H9 (cell line): ENCODE measurements at regions not wholly inside any gene's neighbourhood (a gene's known extent, or its start where the extent isn't known, plus 50 kb on each side); places are given as distances from the start of the nearest gene placed in this dataset.

Experiments used
- DNase-seq: peaks from one replicate; pipeline ENCODE4 v3.0.0-alpha.2; 2017
- H2AFZ ChIP-seq: one replicate; pipeline ENCODE4 v1.6.1; 2013; ENCODE audit warnings: mild to moderate bottlenecking, low read length, control low read depth, moderate library complexity
- H2AK5ac ChIP-seq: 2 replicates; pipeline ENCODE4 v1.6.1; 2013; ENCODE audit warnings: low read length, control low read depth, mixed read lengths; ENCODE audit not compliant: insufficient read length
- H2BK120ac ChIP-seq: one replicate; pipeline ENCODE4 v1.6.1; 2013; ENCODE audit warnings: low read depth, mild to moderate bottlenecking, low read length, control low read depth, inconsistent platforms; ENCODE audit not compliant: poor library complexity, severe bottlenecking
- H2BK12ac ChIP-seq: 2 replicates; pipeline ENCODE4 v1.6.1; 2013; ENCODE audit warnings: low read length, control low read depth, mixed read lengths, low read depth; ENCODE audit not compliant: insufficient read length
- H2BK15ac ChIP-seq: 2 replicates; pipeline ENCODE4 v1.6.1; 2013; ENCODE audit warnings: low read depth, low read length, control low read depth
- H2BK20ac ChIP-seq: one replicate; pipeline ENCODE4 v1.6.1; 2013; ENCODE audit warnings: low read depth, mild to moderate bottlenecking, low read length, control low read depth, inconsistent platforms; ENCODE audit not compliant: poor library complexity, severe bottlenecking
- H2BK5ac ChIP-seq: 2 replicates; pipeline ENCODE4 v1.6.1; 2013; ENCODE audit warnings: low read length, control low read depth, mixed read lengths; ENCODE audit not compliant: insufficient read length
- H3K14ac ChIP-seq: 2 replicates; pipeline ENCODE4 v1.6.1; 2013; ENCODE audit warnings: low read length, control low read depth; ENCODE audit not compliant: insufficient read depth
- H3K18ac ChIP-seq: 2 replicates; pipeline ENCODE4 v1.6.1; 2013; ENCODE audit warnings: low read depth, mild to moderate bottlenecking, mixed read lengths, low read length, control low read depth; ENCODE audit not compliant: insufficient read length
- H3K23ac ChIP-seq: 2 replicates; pipeline ENCODE4 v1.6.1; 2013; ENCODE audit warnings: low read length, control low read depth, mixed read lengths, low read depth; ENCODE audit not compliant: insufficient read length
- H3K23me2 ChIP-seq: 2 replicates; pipeline ENCODE4 v1.6.1; 2013; ENCODE audit warnings: low read depth, mild to moderate bottlenecking, mixed read lengths, low read length, control low read depth; ENCODE audit not compliant: insufficient read length, poor library complexity, severe bottlenecking
- H3K27ac ChIP-seq: 2 replicates; pipeline ENCODE4 v1.5.1; 2013; ENCODE audit warnings: low read length, control low read depth, mixed read lengths, low read depth; ENCODE audit not compliant: insufficient read length
- H3K27me3 ChIP-seq: 2 replicates; pipeline ENCODE4 v1.6.1; 2013; ENCODE audit warnings: low read length, control low read depth, inconsistent platforms; ENCODE audit not compliant: insufficient read depth
- H3K4ac ChIP-seq: 2 replicates; pipeline ENCODE4 v1.6.1; 2013; ENCODE audit warnings: low read depth, mild to moderate bottlenecking, control low read depth, inconsistent platforms, low read length, moderate library complexity
- H3K4me1 ChIP-seq: 2 replicates; pipeline ENCODE4 v1.6.1; 2013; ENCODE audit warnings: low read length, control low read depth, inconsistent platforms; ENCODE audit not compliant: insufficient read depth
- H3K4me2 ChIP-seq: 2 replicates; pipeline ENCODE4 v1.6.1; 2013; ENCODE audit warnings: low read length, control low read depth, mixed read lengths; ENCODE audit not compliant: insufficient read length, insufficient read depth
- H3K56ac ChIP-seq: 2 replicates; pipeline ENCODE4 v1.6.1; 2013; ENCODE audit warnings: low read depth, mild to moderate bottlenecking, mixed read lengths, low read length, control low read depth; ENCODE audit not compliant: insufficient read length
- H3K79me1 ChIP-seq: 2 replicates; pipeline ENCODE4 v1.6.1; 2013; ENCODE audit warnings: low read depth, mild to moderate bottlenecking, moderate library complexity, low read length, control low read depth, inconsistent platforms; ENCODE audit not compliant: insufficient read depth, poor library complexity, severe bottlenecking
- H3K79me2 ChIP-seq: 2 replicates; pipeline ENCODE4 v1.6.1; 2013; ENCODE audit warnings: low read length, control low read depth, inconsistent platforms; ENCODE audit not compliant: insufficient read depth
- H3K9ac ChIP-seq: 2 replicates; pipeline ENCODE4 v1.6.1; 2013; ENCODE audit warnings: low read length, control low read depth, mixed read lengths; ENCODE audit not compliant: insufficient read length; ENCODE audit errors: extremely low read depth
- H3K9me3 ChIP-seq: one replicate; pipeline ENCODE4 v1.6.1; 2013; ENCODE audit warnings: low read depth, low read length, inconsistent platforms; ENCODE audit not compliant: control insufficient read depth
- H3T11ph ChIP-seq: one replicate; pipeline ENCODE4 v1.6.1; 2013; ENCODE audit warnings: mild to moderate bottlenecking, low read length, control low read depth, inconsistent platforms
- H4K20me1 ChIP-seq: one replicate; pipeline ENCODE4 v1.6.1; 2013; ENCODE audit not compliant: control insufficient read depth, insufficient read length, insufficient read depth
- H4K5ac ChIP-seq: 2 replicates; pipeline ENCODE4 v1.6.1; 2013; ENCODE audit warnings: low read depth, mild to moderate bottlenecking, mixed read lengths, low read length, control low read depth; ENCODE audit not compliant: insufficient read length
- H4K8ac ChIP-seq: replicated peaks from 2 replicates; pipeline ENCODE4 v1.6.1; 2013; ENCODE audit warnings: low read length, control low read depth, mixed read lengths, low read depth; ENCODE audit not compliant: insufficient read length
- H4K91ac ChIP-seq: 2 replicates; pipeline ENCODE4 v1.6.1; 2013; ENCODE audit warnings: low read depth, mild to moderate bottlenecking, moderate library complexity, mixed read lengths, low read length, control low read depth; ENCODE audit not compliant: insufficient read length
- H3K27ac Mint-ChIP-seq, 3 experiments: 2 replicates in 2 of 3; 3 replicates in 1 of 3; pipeline ENCODE4 v1.8.0; 2020 to 2021; ENCODE audit warnings: mixed read lengths in 3 of 3, mild to moderate bottlenecking in 1 of 3, moderate library complexity in 1 of 3
- H3K27me3 Mint-ChIP-seq: 2 replicates; pipeline ENCODE4 v1.8.0; 2021; ENCODE audit warnings: low read depth, mild to moderate bottlenecking, moderate library complexity, mixed read lengths
- H3K36me3 Mint-ChIP-seq, 3 experiments: 2 replicates in 2 of 3; 3 replicates in 1 of 3; pipeline ENCODE4 v1.8.0; 2020 to 2021; ENCODE audit warnings: low read depth in 3 of 3, mixed read lengths in 3 of 3; ENCODE audit not compliant: insufficient read depth in 1 of 3
- H3K4me1 Mint-ChIP-seq, 2 experiments: 2 replicates each; pipeline ENCODE4 v1.8.0; 2020; ENCODE audit warnings: mixed read lengths in 2 of 2
- H3K4me3 Mint-ChIP-seq, 2 experiments: 2 replicates in 1 of 2; 3 replicates in 1 of 2; pipeline ENCODE4 v1.8.0; 2020 to 2021; ENCODE audit warnings: mild to moderate bottlenecking in 2 of 2, mixed read lengths in 2 of 2, moderate library complexity in 1 of 2
- H3K9me3 Mint-ChIP-seq, 2 experiments: 2 replicates in 1 of 2; 3 replicates in 1 of 2; pipeline ENCODE4 v1.8.0; 2020; ENCODE audit warnings: mild to moderate bottlenecking in 2 of 2, mixed read lengths in 2 of 2, moderate library complexity in 1 of 2
- WGBS: extraction: QIAGEN DNeasy Blood & Tissue Kit; methylation state at CpG from one replicate; pipeline ENCODE4 v1.1.7; 2013; ENCODE audit warnings: missing lambda C conversion rate, low lambda C conversion rate, mixed read lengths; ENCODE audit not compliant: insufficient read length; ENCODE audit errors: extremely low coverage; 5-methylcytosine and 5-hydroxymethylcytosine counted together
- TF ChIP-seq, protein P1 (sequence below): fragments of 200-600 bp; sonication (generic); conservative IDR thresholded peaks from 3 replicates; pipeline ENCODE4 v1.8.0; 2021; ENCODE audit warnings: antibody characterized with exemption, mild to moderate bottlenecking

GRCh38 chr2:122663620-122664019 lies 908.2 kb downstream of the TSN start:
- Histone ChIP-seq H2BK5ac (no peak overlapping the region), H3K18ac (no peak overlapping the region), H3K23ac (no peak overlapping the region), H3K4me2 (no peak overlapping the region), H4K8ac (no peak overlapping the region), H3K27ac (no peak overlapping the region), H3K79me2 (no peaks in the 10 kb centered on the region), H3T11ph (no peak overlapping the region), H3K79me1 (no peaks in the 10 kb centered on the region), H2BK12ac (no peak overlapping the region), H3K27me3 (no peaks in the 10 kb centered on the region), H4K91ac (no peak overlapping the region), H4K20me1 (no peaks in the 10 kb centered on the region), H2BK20ac (no peak overlapping the region), H3K4me1 (peaks cover 11% of the 10 kb centered on the region), H2AFZ (no peak overlapping the region), H3K4ac (no peak overlapping the region), H2BK120ac (no peak overlapping the region), H3K9me3 (no peaks in the 10 kb centered on the region), H4K5ac (no peak overlapping the region), H3K9ac (no peak overlapping the region), H3K14ac (peak overlapping the region; percentile 40; the same call in 1 of the 2 replicates), H3K56ac (no peak overlapping the region), H2AK5ac (no peak overlapping the region), H3K23me2 (peaks cover 5% of the 10 kb centered on the region), H2BK15ac (no peak overlapping the region)
- no CpG with 5 or more reads among the region's 4 CpGs for WGBS
- DNase-seq, result no peak
- H3K4me1 Mint-ChIP-seq, result peaks cover 56 to 58% of the 10 kb centered on the region in 2 experiments
- TF ChIP-seq, protein P1, sequence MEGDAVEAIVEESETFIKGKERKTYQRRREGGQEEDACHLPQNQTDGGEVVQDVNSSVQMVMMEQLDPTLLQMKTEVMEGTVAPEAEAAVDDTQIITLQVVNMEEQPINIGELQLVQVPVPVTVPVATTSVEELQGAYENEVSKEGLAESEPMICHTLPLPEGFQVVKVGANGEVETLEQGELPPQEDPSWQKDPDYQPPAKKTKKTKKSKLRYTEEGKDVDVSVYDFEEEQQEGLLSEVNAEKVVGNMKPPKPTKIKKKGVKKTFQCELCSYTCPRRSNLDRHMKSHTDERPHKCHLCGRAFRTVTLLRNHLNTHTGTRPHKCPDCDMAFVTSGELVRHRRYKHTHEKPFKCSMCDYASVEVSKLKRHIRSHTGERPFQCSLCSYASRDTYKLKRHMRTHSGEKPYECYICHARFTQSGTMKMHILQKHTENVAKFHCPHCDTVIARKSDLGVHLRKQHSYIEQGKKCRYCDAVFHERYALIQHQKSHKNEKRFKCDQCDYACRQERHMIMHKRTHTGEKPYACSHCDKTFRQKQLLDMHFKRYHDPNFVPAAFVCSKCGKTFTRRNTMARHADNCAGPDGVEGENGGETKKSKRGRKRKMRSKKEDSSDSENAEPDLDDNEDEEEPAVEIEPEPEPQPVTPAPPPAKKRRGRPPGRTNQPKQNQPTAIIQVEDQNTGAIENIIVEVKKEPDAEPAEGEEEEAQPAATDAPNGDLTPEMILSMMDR, result no peak
- H3K9me3 Mint-ChIP-seq, result no peaks in the 10 kb centered on the region
- no peak overlapping the region for H3K27ac Mint-ChIP-seq
- no peak overlapping the region for H3K4me3 Mint-ChIP-seq
- no peaks in the 10 kb centered on the region; a peak in 1 of 7 replicates for H3K36me3 Mint-ChIP-seq
- H3K27me3 Mint-ChIP-seq, result no peaks in the 10 kb centered on the region
